ENCODE measurements at regions not wholly inside any gene's neighbourhood (a gene's known extent, or its start where the extent isn't known, plus 50 kb on each side); places are given as distances from the start of the nearest gene placed in this dataset.

DNA sequence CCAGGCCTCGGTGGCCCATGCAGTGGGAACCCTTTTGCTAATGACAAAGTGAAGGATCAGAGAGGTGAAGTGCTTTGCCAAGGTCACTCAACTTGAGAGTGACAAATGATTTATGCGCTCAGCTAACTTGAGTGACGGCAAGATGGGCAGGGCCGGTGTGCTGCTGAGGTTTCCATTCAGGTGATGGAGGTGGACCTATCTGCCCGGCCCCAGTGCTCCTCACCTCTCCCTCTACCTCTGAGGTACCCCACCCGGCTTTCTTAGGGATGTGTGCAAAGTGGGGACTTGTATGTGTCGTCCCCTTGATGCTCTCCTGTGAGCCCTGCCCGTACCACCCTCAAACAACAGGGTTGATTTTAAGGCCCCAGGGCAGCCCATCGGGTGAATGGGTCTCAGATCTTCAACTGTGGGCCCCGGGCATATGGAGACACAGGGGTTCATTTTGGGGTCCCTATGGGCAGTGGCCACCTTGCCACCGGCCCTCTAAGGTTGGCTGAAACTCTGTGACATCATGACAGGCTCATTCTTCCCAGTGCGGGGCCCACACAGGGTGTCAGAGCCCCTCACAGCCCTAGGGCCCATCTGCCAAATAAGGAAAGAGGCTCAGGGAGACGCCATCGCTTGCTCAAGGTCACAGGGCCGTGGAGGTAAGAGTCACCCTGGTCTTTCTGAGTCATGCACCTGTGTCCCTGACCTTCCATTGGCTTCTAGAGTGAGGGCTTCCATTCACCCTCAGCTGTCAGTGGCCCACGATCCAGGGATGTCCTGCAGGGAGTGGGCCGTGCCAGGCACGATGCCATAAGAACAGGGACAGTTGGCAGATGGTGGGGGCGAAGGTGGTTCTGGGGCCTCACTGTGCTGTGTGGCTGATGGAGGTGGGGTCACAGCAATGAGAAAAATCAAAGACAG, 170.6 kb upstream of the MVB12B start:
- Histone ChIP-seq H3K79me2 (no peaks in the 10 kb centered on the region), H2AFZ (no peak overlapping the region), H3K9me3 (ENCODE audit: control insufficient read depth, low read length) (no peaks in the 10 kb centered on the region), H3K4me1 (no peaks in the 10 kb centered on the region), H3K9ac (no peak overlapping the region), H3K36me3 (ENCODE audit: control insufficient read depth, insufficient read depth, low read length) (no peaks in the 10 kb centered on the region), H3K4me2 (ENCODE audit: low read length) (no peak overlapping the region), H3K4me3 (ENCODE audit: low read depth, low read length) (no peak overlapping the region), H3K27me3 (ENCODE audit: control insufficient read depth, insufficient read depth, low read length) (no peaks in the 10 kb centered on the region), H3K27ac (no peak overlapping the region)
- no peak for TF ChIP-seq CTCF (IDR thresholded peaks at IDR 0.05)

GRCh38 chr9:126156898-126157297, 169.7 kb upstream of the MVB12B start:
- Histone ChIP-seq H3K36me3 (ENCODE audit: control insufficient read depth, insufficient read depth, low read length) (no peaks in the 10 kb centered on the region), H3K4me1 (no peaks in the 10 kb centered on the region), H3K9ac (no peak overlapping the region), H2AFZ (no peak overlapping the region), H3K4me2 (ENCODE audit: low read length) (no peak overlapping the region), H3K79me2 (no peaks in the 10 kb centered on the region), H3K4me3 (ENCODE audit: low read depth, low read length) (no peak overlapping the region), H3K27ac (no peak overlapping the region), H3K27me3 (ENCODE audit: control insufficient read depth, insufficient read depth, low read length) (no peaks in the 10 kb centered on the region), H3K9me3 (ENCODE audit: control insufficient read depth, low read length) (no peaks in the 10 kb centered on the region)
- no peak for TF ChIP-seq CTCF (IDR thresholded peaks at IDR 0.05)

DNA sequence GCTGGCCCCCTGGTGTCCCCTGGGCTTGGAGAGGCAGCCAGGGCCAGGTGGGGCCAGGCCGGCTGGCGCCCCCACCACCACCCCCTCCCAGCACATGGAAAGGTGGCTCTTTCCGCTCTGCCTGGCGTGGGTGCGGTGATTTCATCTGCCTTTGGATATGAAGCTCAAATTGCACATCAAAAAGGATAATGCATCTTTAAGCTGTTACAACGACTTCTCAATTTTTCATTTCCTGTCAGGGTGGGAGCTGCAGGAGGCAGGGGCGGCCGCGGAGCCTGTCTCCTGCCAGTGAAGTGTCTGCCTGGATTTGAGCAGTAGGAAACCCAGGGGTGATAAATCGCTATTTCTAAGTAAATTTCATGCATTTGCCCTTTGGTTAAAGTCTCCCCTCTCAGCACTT, 169.2 kb upstream of the MVB12B start:
- Histone ChIP-seq H3K4me1 (no peaks in the 10 kb centered on the region), H3K79me2 (no peaks in the 10 kb centered on the region), H3K9ac (no peak overlapping the region), H3K9me3 (ENCODE audit: control insufficient read depth, low read length) (no peaks in the 10 kb centered on the region), H3K27me3 (ENCODE audit: control insufficient read depth, insufficient read depth, low read length) (no peaks in the 10 kb centered on the region), H3K27ac (no peak overlapping the region), H3K36me3 (ENCODE audit: control insufficient read depth, insufficient read depth, low read length) (no peaks in the 10 kb centered on the region), H3K4me3 (ENCODE audit: low read depth, low read length) (no peak overlapping the region), H2AFZ (no peak overlapping the region), H3K4me2 (ENCODE audit: low read length) (no peak overlapping the region)
- TF ChIP-seq CTCF (IDR thresholded peaks at IDR 0.05), result no peak

DNA sequence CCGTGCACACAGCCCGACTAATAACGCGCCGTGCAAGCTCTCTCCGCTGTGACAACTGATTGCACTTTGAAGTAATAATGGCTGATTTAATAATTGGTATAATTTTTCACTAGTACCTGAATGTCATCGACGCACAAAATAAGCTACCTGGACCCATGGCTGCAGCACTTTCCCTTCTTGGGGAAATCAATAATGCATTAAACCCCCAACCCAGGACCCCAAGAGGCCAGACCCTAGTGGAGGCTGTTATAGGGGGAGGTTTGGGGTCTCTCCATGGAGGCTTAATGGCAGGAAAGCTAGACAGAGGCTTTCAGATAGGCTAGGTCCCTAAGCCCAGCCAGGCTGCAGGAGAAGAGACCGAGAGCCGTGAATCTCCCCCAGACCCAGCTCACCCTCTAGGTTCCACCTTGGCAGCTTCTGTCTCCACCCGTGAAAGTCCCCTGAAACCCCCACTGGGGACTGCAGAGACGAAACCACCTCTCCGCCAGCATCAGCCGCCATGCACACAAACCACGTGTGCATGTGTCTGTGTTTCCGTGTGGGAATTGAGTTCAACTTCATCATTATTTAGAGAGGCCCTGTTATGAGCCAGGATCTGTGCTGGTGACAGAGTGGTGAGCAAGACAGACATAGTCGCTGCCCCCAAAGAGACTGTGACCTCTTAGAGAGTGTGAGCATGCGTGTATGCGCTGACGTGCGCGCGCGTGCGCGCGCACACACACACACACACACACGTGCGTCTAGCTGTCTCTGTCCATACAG, 168.6 kb upstream of the MVB12B start:
- H2AFZ ChIP-seq, result no peak overlapping the region
- H3K79me2 ChIP-seq, result no peaks in the 10 kb centered on the region
- H3K4me1 ChIP-seq, result no peaks in the 10 kb centered on the region
- no peaks in the 10 kb centered on the region for H3K27me3 ChIP-seq (ENCODE audit: control insufficient read depth, insufficient read depth, low read length)
- H3K27ac ChIP-seq, result no peak overlapping the region
- H3K4me2 ChIP-seq (ENCODE audit: low read length), result no peak overlapping the region
- no peak overlapping the region for H3K4me3 ChIP-seq (ENCODE audit: low read depth, low read length)
- no peaks in the 10 kb centered on the region for H3K36me3 ChIP-seq (ENCODE audit: control insufficient read depth, insufficient read depth, low read length)
- H3K9me3 ChIP-seq (ENCODE audit: control insufficient read depth, low read length), result no peaks in the 10 kb centered on the region
- no peak for TF ChIP-seq CTCF (IDR thresholded peaks at IDR 0.05)
- H3K9ac ChIP-seq, result no peak overlapping the region
